ENCODE measurements at regions not wholly inside any gene's neighbourhood (a gene's known extent, or its start where the extent isn't known, plus 50 kb on each side); places are given as distances from the start of the nearest gene placed in this dataset.

DNA sequence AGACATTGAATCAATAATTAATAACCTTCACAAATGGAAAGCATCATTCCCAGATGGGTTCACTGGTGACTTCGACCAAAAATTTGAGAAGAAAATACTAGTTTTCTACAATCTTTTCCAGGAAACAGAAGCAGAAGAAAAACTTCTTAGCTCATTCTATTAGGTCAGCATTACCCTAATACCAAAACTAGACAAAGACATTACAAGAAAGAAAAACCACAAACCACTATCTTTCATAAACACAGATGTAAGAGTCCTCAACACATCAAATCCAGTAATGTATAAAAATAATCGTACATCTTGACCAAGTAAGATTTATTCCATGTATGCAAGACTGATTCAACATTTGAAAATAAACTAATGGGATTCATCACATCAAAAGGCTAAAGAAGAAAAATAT lies 64.0 kb upstream of the CDK1 start:
- H2AFZ ChIP-seq (ENCODE audit: low read length), result no peak overlapping the region
- POLR2A ChIA-PET (ENCODE audit: unreplicated experiment), result interaction anchor here (0.6 to 0.7 kb wide), 2 partner anchors 32 to 87 kb away, joined by 3 read pairs; no protein-coding TSS in a partner anchor
- no peaks in the 10 kb centered on the region for H3K27me3 ChIP-seq (ENCODE audit: low read length)
- TF ChIP-seq, protein P1, sequence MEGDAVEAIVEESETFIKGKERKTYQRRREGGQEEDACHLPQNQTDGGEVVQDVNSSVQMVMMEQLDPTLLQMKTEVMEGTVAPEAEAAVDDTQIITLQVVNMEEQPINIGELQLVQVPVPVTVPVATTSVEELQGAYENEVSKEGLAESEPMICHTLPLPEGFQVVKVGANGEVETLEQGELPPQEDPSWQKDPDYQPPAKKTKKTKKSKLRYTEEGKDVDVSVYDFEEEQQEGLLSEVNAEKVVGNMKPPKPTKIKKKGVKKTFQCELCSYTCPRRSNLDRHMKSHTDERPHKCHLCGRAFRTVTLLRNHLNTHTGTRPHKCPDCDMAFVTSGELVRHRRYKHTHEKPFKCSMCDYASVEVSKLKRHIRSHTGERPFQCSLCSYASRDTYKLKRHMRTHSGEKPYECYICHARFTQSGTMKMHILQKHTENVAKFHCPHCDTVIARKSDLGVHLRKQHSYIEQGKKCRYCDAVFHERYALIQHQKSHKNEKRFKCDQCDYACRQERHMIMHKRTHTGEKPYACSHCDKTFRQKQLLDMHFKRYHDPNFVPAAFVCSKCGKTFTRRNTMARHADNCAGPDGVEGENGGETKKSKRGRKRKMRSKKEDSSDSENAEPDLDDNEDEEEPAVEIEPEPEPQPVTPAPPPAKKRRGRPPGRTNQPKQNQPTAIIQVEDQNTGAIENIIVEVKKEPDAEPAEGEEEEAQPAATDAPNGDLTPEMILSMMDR (conservative IDR thresholded peaks at IDR 0.05; ENCODE audit: low read depth, low read length), result no peak
- no peak for TF ChIP-seq EZH2phosphoT487 (IDR thresholded peaks at IDR 0.05; ENCODE audit: borderline replicate concordance, low read length)
- no peak for TF ChIP-seq EZH2 (IDR thresholded peaks at IDR 0.05; ENCODE audit: low read length, unreplicated experiment)
- H3F3A ChIP-seq (ENCODE audit: low read length, unreplicated experiment), result no peaks in the 10 kb centered on the region
- DNase-seq (no peak), ATAC-seq (no peak)
- peaks cover 17% of the 10 kb centered on the region for H3K4me1 ChIP-seq (ENCODE audit: insufficient read depth, low read length)
- no peaks in the 10 kb centered on the region for H3K9me2 ChIP-seq (replicated peaks; ENCODE audit: low read length)
- H3K9me3 ChIP-seq (ENCODE audit: low read length), result no peaks in the 10 kb centered on the region
- no peaks in the 10 kb centered on the region for H4K20me1 ChIP-seq (ENCODE audit: low read length)
- BruUV-seq (replicated peaks), result no TSS peak
- CTCF ChIA-PET, result interaction anchor here (0.6 kb wide), 1 partner anchor 21 kb away, joined by 8 read pairs; no protein-coding TSS in a partner anchor
- H3K36me3 ChIP-seq (ENCODE audit: low read depth, low read length), result no peaks in the 10 kb centered on the region
- intact Hi-C loops (cut with micrococcal nuclease), result no loop called here
- H3K9ac ChIP-seq (ENCODE audit: low read length), result no peak overlapping the region
- H3K4me2 ChIP-seq (ENCODE audit: low read length), result no peak overlapping the region
- no peak overlapping the region for H3K4me3 ChIP-seq (ENCODE audit: low read length)
- H3K79me2 ChIP-seq (ENCODE audit: low read length), result no peaks in the 10 kb centered on the region
- H3K27ac ChIP-seq (ENCODE audit: low read length), result no peak overlapping the region

DNA sequence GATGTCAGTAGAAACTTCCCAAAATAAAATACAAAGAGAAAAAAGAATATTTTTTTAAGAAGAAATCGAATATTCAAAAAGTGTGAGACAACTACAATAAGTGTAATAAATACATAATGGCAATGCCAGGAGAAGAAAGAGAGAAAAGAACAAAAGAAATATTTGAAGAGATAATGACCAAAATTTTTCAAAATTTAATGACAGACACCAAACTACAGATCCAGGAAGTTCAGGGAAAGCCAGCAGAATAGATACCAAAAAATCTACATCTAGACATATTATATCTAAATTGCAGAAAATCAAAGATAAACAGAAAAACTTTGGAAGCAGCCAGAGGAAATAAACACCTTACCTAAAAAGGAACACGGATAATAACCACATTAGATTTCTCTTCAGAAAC lies 66.8 kb upstream of the CDK1 start:
- no TSS peak for BruUV-seq (replicated peaks)
- no peaks in the 10 kb centered on the region; the same call in 1 of the 2 replicates for H3K4me1 ChIP-seq (ENCODE audit: insufficient read depth, low read length)
- no peaks in the 10 kb centered on the region for H3K9me2 ChIP-seq (replicated peaks; ENCODE audit: low read length)
- no peak overlapping the region for H2AFZ ChIP-seq (ENCODE audit: low read length)
- no peak overlapping the region for H3K4me3 ChIP-seq (ENCODE audit: low read length)
- intact Hi-C loops (cut with micrococcal nuclease), result no loop called here
- H3K4me2 ChIP-seq (ENCODE audit: low read length), result no peak overlapping the region
- no peaks in the 10 kb centered on the region for H4K20me1 ChIP-seq (ENCODE audit: low read length)
- H3K79me2 ChIP-seq (ENCODE audit: low read length), result no peaks in the 10 kb centered on the region
- POLR2A ChIA-PET (ENCODE audit: unreplicated experiment), result no interaction called here
- H3K9ac ChIP-seq (ENCODE audit: low read length), result no peak overlapping the region
- H3F3A ChIP-seq (ENCODE audit: low read length, unreplicated experiment), result no peaks in the 10 kb centered on the region
- DNase-seq (no peak), ATAC-seq (no peak)
- TF ChIP-seq EZH2 (IDR thresholded peaks at IDR 0.05; ENCODE audit: low read length, unreplicated experiment), result no peak
- TF ChIP-seq EZH2phosphoT487 (IDR thresholded peaks at IDR 0.05; ENCODE audit: borderline replicate concordance, low read length), result no peak
- TF ChIP-seq, protein P1 (conservative IDR thresholded peaks at IDR 0.05; ENCODE audit: low read depth, low read length), result no peak
- H3K9me3 ChIP-seq (ENCODE audit: low read length), result no peaks in the 10 kb centered on the region
- CTCF ChIA-PET, result no interaction called here
- H3K27me3 ChIP-seq (ENCODE audit: low read length), result no peaks in the 10 kb centered on the region
- H3K27ac ChIP-seq (ENCODE audit: low read length), result no peak overlapping the region
- H3K36me3 ChIP-seq (ENCODE audit: low read depth, low read length), result no peaks in the 10 kb centered on the region

DNA sequence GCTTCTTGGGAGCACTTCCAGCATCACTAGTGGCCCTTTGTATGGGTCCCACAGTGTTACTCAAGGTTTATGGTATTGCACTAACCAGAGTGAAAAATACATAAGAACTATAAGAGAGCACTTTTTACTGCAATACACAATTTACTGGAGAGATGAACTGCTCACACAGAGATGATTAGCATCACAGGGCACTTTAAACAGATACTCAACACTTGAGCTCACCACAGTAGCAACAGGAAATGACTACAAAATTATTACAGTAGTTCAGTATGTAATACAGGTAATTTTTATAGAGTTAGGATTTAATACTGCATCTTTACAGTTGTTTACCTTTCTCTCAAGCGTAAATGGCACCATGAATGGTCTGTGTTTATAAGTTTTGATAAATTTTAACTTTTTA lies 68.2 kb upstream of the CDK1 start:
- Histone ChIP-seq H3K4me1 (ENCODE audit: insufficient read depth, low read length) (no peaks in the 10 kb centered on the region; the same call in 1 of the 2 replicates), H3K36me3 (ENCODE audit: low read depth, low read length) (no peaks in the 10 kb centered on the region), H3K27me3 (ENCODE audit: low read length) (no peaks in the 10 kb centered on the region), H3K9ac (ENCODE audit: low read length) (no peak overlapping the region), H3K79me2 (ENCODE audit: low read length) (no peaks in the 10 kb centered on the region), H3F3A (ENCODE audit: low read length, unreplicated experiment) (no peaks in the 10 kb centered on the region), H3K4me2 (ENCODE audit: low read length) (no peak overlapping the region), H3K9me2 (replicated peaks; ENCODE audit: low read length) (no peaks in the 10 kb centered on the region), H2AFZ (ENCODE audit: low read length) (no peak overlapping the region), H3K9me3 (ENCODE audit: low read length) (no peaks in the 10 kb centered on the region), H4K20me1 (ENCODE audit: low read length) (no peaks in the 10 kb centered on the region), H3K4me3 (ENCODE audit: low read length) (no peak overlapping the region), H3K27ac (ENCODE audit: low read length) (no peak overlapping the region)
- intact Hi-C loops (cut with micrococcal nuclease), result no loop called here
- TF ChIP-seq EZH2phosphoT487 (IDR thresholded peaks at IDR 0.05; ENCODE audit: borderline replicate concordance, low read length) (no peak), EZH2 (IDR thresholded peaks at IDR 0.05; ENCODE audit: low read length, unreplicated experiment) (no peak)
- TF ChIP-seq, protein P1 (conservative IDR thresholded peaks at IDR 0.05; ENCODE audit: low read depth, low read length), result no peak
- DNase-seq (no peak), ATAC-seq (no peak; the same call in 1 of the 2 replicates)
- ChIA-PET POLR2A (ENCODE audit: unreplicated experiment) (no interaction called here), CTCF (no interaction called here)
- BruUV-seq (replicated peaks), result no TSS peak

Measured in PC-3 (cell line).